ENCODE measurements at regions not wholly inside any gene's neighbourhood (a gene's known extent, or its start where the extent isn't known, plus 50 kb on each side); places are given as distances from the start of the nearest gene placed in this dataset.

GRCh38 chr1:4003846-4004505, 103.9 kb upstream of the C1orf174 start:
- H3K4me1 ChIP-seq (ENCODE audit: control insufficient read depth, low read length), result peaks cover 42% of the 10 kb centered on the region
- H3K79me2 ChIP-seq (ENCODE audit: control insufficient read depth, low read length), result no peaks in the 10 kb centered on the region
- no peak overlapping the region for H3K27ac ChIP-seq (ENCODE audit: low read depth, low read length)
- TF ChIP-seq, protein P1, sequence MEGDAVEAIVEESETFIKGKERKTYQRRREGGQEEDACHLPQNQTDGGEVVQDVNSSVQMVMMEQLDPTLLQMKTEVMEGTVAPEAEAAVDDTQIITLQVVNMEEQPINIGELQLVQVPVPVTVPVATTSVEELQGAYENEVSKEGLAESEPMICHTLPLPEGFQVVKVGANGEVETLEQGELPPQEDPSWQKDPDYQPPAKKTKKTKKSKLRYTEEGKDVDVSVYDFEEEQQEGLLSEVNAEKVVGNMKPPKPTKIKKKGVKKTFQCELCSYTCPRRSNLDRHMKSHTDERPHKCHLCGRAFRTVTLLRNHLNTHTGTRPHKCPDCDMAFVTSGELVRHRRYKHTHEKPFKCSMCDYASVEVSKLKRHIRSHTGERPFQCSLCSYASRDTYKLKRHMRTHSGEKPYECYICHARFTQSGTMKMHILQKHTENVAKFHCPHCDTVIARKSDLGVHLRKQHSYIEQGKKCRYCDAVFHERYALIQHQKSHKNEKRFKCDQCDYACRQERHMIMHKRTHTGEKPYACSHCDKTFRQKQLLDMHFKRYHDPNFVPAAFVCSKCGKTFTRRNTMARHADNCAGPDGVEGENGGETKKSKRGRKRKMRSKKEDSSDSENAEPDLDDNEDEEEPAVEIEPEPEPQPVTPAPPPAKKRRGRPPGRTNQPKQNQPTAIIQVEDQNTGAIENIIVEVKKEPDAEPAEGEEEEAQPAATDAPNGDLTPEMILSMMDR (IDR thresholded peaks at IDR 0.05; ENCODE audit: low read depth, low read length, poor library complexity, severe bottlenecking), result no peak
- no peak for TF ChIP-seq EZH2phosphoT487 (IDR thresholded peaks at IDR 0.05; ENCODE audit: borderline replicate concordance, low read length)
- H3K9me2 ChIP-seq (replicated peaks; ENCODE audit: control insufficient read depth, low read length), result no peaks in the 10 kb centered on the region
- no peaks in the 10 kb centered on the region for H4K20me1 ChIP-seq (ENCODE audit: control insufficient read depth, insufficient read depth, low read depth, low read length)
- peaks cover 15% of the 10 kb centered on the region; the same call in 1 of the 2 replicates for H3K9me3 ChIP-seq (ENCODE audit: control insufficient read depth, insufficient read depth, low read length)
- no peak overlapping the region for H3K4me3 ChIP-seq (ENCODE audit: low read length)
- peaks cover under 1% of the 10 kb centered on the region for H3K36me3 ChIP-seq (ENCODE audit: control insufficient read depth, low read length)
- H3K4me2 ChIP-seq (ENCODE audit: low read length), result no peak overlapping the region
- H3F3A ChIP-seq (ENCODE audit: control insufficient read depth, insufficient read depth), result peaks cover 28% of the 10 kb centered on the region
- no peaks in the 10 kb centered on the region for H3K27me3 ChIP-seq (ENCODE audit: control insufficient read depth, low read length)

DNA sequence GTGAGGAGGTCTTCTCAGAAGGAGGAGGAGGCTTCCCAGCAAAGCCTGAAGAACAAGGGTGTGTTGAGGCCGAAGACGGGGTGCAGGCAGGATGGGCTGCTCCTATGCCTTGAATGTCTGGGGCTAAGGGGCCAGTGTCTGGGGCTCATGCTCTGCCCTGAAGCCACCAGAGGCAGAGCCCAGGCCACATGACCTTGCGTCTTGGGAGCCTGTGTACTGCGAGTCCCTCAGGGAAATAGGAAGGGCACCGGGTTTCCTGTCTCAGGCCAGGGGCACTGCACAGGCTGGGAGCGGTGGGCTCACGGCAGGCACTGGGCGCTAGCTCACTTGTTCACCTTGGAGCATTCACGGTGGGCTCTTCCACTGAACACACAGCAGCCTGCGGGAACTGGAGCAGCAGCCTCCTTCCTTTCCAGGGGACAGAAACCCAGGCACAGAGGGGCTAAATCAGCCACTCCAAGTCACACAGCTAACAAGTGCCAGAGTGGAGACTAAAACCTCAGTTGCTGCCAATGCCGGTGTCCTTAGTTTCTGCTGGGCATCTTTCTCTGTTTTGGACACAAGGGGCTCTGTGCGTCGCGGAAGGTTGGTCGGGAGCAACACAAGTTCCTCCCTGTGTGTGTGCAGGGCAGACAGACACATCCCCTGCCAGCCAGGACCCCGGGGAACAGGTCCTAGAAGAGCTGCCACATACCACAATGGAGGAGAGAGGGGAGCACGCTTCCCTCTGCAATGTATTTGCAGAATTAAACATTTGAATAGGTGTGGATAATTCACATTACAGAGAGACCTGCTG, 104.8 kb upstream of the C1orf174 start:
- Histone ChIP-seq H3K4me2 (ENCODE audit: low read length) (peak overlapping the region; percentile 30), H3K27me3 (ENCODE audit: control insufficient read depth, low read length) (no peaks in the 10 kb centered on the region), H3K9me3 (ENCODE audit: control insufficient read depth, insufficient read depth, low read length) (peaks cover 24% of the 10 kb centered on the region; the same call in 1 of the 2 replicates), H3K36me3 (ENCODE audit: control insufficient read depth, low read length) (peaks cover 9% of the 10 kb centered on the region), H3K4me3 (ENCODE audit: low read length) (peak overlapping the region; percentile 24; the same call in 1 of the 2 replicates), H3K9me2 (replicated peaks; ENCODE audit: control insufficient read depth, low read length) (no peaks in the 10 kb centered on the region), H4K20me1 (ENCODE audit: control insufficient read depth, insufficient read depth, low read depth, low read length) (no peaks in the 10 kb centered on the region), H3K27ac (ENCODE audit: low read depth, low read length) (peak overlapping the region; percentile 91), H3F3A (ENCODE audit: control insufficient read depth, insufficient read depth) (peaks cover 37% of the 10 kb centered on the region), H3K4me1 (ENCODE audit: control insufficient read depth, low read length) (peaks cover 51% of the 10 kb centered on the region), H3K79me2 (ENCODE audit: control insufficient read depth, low read length) (no peaks in the 10 kb centered on the region)
- TF ChIP-seq EZH2phosphoT487 (IDR thresholded peaks at IDR 0.05; ENCODE audit: borderline replicate concordance, low read length), result no peak
- TF ChIP-seq, protein P1 (IDR thresholded peaks at IDR 0.05; ENCODE audit: low read depth, low read length, poor library complexity, severe bottlenecking), result no peak

GRCh38 chr1:4005431-4005830, 105.4 kb upstream of the C1orf174 start:
- H3K9me2 ChIP-seq (replicated peaks; ENCODE audit: control insufficient read depth, low read length), result no peaks in the 10 kb centered on the region
- peaks cover 24% of the 10 kb centered on the region; the same call in 1 of the 2 replicates for H3K9me3 ChIP-seq (ENCODE audit: control insufficient read depth, insufficient read depth, low read length)
- H3K4me1 ChIP-seq (ENCODE audit: control insufficient read depth, low read length), result peaks cover 57% of the 10 kb centered on the region
- peaks cover 14% of the 10 kb centered on the region for H3K36me3 ChIP-seq (ENCODE audit: control insufficient read depth, low read length)
- H4K20me1 ChIP-seq (ENCODE audit: control insufficient read depth, insufficient read depth, low read depth, low read length), result no peaks in the 10 kb centered on the region
- no peak for TF ChIP-seq EZH2phosphoT487 (IDR thresholded peaks at IDR 0.05; ENCODE audit: borderline replicate concordance, low read length)
- TF ChIP-seq, protein P1 (IDR thresholded peaks at IDR 0.05; ENCODE audit: low read depth, low read length, poor library complexity, severe bottlenecking), result no peak
- peaks cover 40% of the 10 kb centered on the region for H3F3A ChIP-seq (ENCODE audit: control insufficient read depth, insufficient read depth)
- peak overlapping the region; percentile 91 for H3K27ac ChIP-seq (ENCODE audit: low read depth, low read length)
- no peaks in the 10 kb centered on the region for H3K27me3 ChIP-seq (ENCODE audit: control insufficient read depth, low read length)
- H3K79me2 ChIP-seq (ENCODE audit: control insufficient read depth, low read length), result no peaks in the 10 kb centered on the region
- peak overlapping the region; percentile 30 for H3K4me2 ChIP-seq (ENCODE audit: low read length)
- H3K4me3 ChIP-seq (ENCODE audit: low read length), result peak overlapping the region; percentile 24; the same call in 1 of the 2 replicates

Measured in DOHH2 (cell line).